NCI-H526 treated with DMSO at 0.1 percent for 48 hours (cell line): ENCODE measurements at regions not wholly inside any gene's neighbourhood (a gene's known extent, or its start where the extent isn't known, plus 50 kb on each side); places are given as distances from the start of the nearest gene placed in this dataset.

Experiments used
- DNase-seq: peaks from one replicate; lab custom pipeline; 2025; lab: John Stamatoyannopoulos, UW

DNA sequence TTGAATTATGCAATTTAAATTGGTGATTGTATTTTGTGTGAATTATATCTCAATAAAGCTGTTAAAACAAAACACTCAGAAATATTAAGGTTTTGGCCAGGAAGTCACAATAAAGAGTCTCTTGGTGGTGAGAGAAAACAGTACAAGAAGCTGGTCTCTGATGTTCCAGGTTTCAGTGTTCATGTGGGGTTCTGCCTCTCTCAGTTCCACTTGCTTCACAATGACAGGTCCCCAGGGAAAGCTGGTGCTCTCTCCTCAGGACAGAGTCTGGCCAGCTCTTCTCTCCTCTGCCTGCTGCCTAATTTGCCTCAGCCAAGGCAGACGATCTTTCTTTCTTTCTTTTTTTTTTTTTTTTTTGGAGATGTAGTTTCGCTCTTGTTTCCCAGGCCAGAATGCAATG is 342.9 kb upstream of the PLXNA2 start:
- no peak for DNase-seq

DNA sequence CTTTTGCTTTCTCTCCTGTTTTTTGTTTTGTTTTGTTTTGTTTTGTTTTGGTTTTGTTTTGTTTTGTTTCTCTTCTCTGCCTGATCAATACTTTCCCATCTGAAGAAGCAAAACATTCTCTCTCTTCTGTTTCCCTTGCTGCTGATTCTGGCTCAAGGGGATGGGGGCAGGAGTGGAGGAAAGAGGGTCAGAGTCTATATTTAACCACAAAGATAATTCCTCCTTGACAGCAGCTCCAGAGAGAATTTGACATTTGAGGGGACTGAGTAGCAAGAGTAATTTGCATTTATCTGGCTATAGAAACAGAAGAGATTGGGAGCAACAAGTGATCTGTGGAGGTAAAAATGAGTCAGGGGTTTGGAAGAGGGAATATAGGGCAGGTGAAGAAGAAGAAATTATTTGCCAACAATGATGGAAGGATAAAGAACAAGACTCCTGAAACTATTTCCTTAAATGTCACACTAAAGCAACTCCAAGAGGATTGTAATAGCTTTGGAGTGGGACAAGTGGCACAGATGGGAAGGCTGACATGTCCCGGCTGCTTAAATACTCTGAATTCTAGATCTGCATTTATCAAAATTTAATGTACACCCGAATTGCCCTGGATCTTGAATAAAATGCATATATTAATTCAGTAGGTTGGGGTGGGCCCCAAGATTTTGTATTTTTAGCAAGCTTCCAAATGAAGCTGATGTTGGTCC is 349.3 kb upstream of the PLXNA2 start:
- no peak for DNase-seq

- no peak for DNase-seq
Observed at GRCh38 chr1:208595236-208595635, 351.1 kb upstream of the PLXNA2 start.

- no peak for DNase-seq
Observed at GRCh38 chr1:208595745-208596144, 351.6 kb upstream of the PLXNA2 start.

- no peak for DNase-seq
Observed at GRCh38 chr1:208597571-208597970, 353.4 kb upstream of the PLXNA2 start.

GRCh38 chr1:208598021-208598420 is 353.8 kb upstream of the PLXNA2 start:
- DNase-seq = no peak

DNA sequence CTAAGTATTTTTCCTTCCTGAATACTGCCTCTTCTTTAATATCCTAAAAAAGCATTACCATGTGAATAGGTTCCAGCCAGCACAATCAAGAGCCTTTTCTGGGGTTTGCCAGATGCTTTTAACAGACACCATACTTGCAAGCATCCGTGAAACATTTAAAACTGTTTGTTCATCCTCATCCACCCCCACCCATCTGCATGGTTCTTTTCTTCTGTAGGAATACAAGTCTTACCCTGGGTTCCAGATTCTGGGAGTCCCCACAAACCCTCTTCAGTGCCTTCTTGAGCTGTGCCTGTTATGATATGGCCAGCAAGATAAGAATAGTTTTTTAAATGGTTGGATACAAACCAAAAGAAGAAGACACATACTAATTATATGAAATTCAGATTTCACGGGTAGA is 354.9 kb upstream of the PLXNA2 start:
- DNase-seq = no peak

DNA sequence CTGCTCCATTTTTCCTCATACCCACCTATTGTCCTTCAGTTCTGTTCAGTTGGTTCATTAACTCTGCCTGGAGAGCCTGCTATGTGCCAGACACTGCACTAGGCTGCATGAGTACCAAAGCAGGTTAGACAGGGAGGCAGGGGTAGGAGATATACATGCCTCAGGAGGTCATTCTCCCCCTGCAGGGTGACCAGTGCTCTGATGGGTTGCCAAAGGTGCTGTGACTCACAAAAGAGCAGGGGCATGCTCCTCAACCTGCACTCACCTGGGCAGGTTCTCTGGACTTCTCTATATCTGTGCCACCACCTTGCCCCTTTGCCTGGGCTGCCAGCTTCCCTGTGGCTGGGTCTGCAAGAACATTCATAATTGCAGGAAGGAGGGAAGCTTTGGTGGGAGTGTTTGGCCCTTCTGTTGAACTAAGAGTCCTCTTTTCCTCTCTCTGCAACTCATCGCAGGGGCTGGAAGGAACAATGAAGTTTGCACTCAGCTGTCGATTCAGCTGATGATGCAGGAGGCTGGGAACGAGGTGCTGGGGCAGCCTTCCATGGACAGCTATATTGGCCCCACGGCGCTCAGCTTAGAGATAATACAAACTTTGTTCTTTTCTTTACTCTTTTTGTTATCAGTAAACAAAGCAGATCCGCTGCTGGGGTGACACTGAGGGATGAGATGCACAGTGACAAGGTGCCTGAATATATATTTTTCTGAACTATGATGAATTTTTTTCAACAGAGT is 356.4 kb upstream of the PLXNA2 start:
- DNase-seq = no peak

DNA sequence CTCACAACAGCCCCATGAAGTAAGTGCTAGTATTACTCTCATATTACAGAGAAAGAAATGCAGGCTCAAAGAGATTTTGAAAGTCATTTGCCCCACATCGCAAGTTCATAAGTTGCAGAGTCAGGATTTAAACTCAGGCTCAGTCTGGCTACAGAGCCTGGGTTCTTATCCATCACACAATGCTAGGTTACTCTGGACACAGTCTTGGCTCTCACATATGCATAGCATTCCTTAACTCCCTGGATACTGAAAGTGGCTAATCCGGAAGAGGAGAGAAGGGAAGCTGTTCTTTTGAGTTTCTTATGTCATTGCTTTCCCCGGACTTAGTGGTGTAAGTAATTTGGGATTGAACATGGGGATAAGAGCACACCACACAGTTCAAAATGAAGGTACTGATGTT is 357.4 kb upstream of the PLXNA2 start:
- DNase-seq = no peak

GRCh38 chr1:208603721-208604120 is 359.5 kb upstream of the PLXNA2 start:
- DNase-seq = no peak

DNA sequence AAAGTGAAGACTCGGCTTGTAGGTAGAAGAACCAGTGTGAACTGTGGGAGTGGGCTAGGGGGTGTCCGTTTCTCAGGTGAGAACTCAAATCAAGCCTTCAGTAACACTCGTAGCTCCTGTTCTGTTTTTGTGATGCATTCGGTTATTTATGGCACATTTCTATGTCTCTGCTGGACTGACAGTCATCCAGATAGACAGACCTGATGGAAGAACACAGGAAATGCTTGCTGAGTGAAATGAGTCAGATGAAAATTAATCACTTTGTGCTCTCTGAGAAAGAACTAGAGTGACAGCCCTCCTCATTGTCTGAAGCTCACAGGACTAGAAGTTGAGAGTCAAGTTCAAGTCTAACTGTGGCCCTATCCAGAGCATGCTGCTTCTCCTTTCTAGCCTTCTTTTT is 360.1 kb upstream of the PLXNA2 start:
- no peak for DNase-seq

DNA sequence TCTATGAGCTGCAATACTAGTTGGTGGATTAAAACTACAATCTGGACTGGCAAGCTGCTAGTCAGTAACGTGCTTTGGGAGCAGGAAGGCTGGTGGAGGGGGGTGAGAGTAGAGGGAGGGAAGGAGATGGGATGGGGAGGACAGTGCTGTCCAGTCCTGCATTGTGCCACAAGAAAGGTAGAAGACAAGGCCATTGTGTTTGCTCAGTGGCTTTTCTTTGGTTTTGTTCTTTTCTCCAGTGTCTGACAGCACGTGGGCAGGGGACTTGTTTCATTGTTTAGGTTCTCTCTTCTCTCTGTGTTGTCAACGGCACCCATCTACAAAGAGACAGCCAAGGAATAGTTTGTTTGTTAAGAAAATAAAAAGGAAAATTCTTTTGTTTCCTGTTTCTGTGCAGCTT is 362.8 kb upstream of the PLXNA2 start:
- no peak for DNase-seq

DNA sequence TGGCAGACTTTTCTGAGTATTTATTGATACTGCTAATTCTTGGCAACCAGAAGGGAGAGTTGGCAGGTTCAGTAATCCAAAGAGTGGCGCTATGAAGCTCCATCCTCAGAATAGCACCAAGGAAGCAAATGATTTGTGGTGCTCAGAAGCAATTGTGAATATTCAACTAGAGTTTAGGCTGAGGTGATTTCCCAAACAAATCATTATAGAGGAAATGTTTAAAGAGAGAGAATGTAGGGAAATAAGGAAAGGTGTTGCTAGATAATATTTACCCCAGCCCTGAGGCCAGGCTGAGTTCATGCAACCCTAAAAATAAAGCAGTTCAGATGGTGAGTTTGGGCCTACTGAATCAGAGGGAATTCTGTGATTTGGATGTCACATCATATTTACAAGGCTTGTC is 363.4 kb upstream of the PLXNA2 start:
- no peak for DNase-seq

DNA sequence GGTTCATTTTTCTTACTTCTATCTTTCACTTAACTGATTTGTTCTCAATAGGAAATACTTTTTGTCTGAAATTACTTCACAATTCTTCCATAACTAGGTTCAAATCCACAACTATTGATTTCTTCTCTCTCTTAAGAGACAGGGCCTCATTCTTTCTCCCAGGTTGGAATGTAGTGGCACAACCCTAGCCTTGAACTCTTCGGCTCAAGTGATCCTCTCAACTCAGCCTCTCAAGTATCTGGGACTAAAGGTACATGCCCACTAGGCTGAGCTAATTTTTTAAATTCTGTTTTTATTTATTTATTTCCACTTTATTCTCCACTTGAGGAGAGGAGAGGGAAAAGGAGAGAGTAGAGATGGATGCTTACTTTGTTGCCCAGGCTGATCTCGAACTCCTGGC is 370.4 kb upstream of the PLXNA2 start:
- no peak for DNase-seq

GRCh38 chr1:208615371-208615770 is 371.2 kb upstream of the PLXNA2 start:
- no peak for DNase-seq

DNA sequence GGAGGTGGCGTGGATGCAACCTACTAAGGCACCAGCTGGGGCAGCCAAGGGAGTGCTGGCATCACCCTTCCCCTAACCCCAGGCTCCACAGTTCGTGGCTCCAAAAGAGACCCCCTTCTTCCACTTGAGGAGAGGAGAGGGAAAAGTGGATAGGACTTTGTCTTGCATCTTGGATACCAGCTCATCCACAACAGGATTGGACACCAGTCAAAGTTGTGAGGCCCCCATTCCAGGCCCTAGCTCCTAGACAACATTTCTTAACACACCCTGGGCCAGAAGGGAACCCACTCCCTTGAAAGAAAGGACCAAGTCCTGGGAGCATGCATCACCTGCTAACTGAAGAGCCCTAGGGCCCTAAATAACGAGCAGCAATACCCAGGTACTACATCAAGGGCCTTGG is 372.6 kb upstream of the PLXNA2 start:
- DNase-seq = no peak

GRCh38 chr1:208628022-208628914 is 384.1 kb upstream of the PLXNA2 start:
- no peak for DNase-seq

DNA sequence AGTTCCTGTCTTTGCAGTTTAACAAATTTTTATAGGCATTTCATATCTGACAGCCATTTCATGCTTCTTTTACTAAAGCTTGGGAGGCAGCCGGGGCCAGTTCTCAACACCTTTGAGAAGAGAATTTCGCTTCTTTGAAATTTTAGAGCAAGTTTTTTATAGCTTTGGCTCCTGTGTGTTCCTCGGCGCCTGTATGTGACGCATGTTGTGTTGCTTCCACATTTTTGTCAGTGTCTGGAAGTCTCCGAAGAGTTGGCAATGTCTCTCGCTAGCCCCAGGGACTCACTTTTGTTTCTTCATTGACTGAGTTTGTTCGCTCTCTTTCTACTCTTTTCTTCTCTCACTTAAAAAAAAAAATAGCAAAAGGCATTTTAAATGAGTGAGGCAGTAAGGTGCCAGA is 386.9 kb upstream of the PLXNA2 start:
- no peak for DNase-seq

DNA sequence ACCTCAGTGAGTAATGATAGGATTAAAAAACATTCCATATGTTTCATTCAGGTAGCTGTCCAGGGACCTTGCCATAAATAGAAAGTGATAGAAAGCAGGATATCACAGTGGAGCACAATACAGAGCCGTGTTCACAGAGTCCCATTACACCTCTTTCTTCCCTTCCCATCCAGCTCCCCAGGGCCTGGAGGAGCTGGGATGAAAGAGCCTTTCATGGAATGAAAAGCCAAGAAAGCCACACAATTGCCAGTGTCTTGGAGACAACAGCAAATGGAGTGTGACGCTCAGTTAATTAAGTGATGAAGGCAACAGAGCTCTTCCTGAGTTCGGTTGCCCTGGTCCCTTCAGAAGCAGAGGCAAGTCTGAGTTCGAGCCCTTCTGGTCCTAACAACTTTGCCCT is 387.3 kb upstream of the PLXNA2 start:
- no peak for DNase-seq

DNA sequence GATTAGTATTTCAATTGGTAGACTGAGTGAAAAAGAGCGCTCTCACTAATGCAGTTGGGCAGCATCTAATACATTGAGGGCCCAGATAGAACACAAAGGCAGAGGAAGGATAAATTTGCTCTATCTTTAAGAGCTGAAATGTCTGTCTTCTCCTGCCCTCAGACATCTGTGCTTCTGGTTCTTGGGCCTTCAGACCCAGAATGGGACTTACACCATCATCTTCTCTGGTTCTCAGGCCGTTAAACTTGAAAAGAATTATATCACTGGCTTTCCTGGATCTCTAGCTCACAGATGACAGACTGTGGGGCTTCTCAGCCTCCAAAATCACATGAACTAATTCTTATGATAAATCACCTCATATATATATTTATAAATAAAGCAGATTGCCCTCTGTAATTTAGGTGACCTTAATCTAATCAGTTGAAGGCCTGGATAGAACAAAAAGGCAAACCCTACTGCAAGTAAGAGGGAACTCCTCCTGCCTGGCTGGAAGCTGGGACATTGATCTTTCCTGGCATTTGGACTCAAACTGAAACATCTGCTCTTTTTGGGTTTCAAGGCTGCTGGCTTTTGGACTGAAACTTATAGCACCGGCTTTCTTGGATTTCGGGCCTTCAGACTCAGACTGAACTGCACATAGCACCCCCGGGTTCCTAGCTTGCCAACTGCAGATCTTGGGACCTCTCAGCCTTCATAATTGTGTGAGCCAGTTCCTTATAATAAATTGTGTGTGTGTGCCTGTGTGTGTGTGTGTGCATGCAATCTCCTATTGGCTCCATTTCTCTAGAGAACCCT is 390.4 kb upstream of the PLXNA2 start:
- no peak for DNase-seq

- DNase-seq = no peak
Observed at GRCh38 chr1:208637181-208637580, 393.0 kb upstream of the PLXNA2 start.

DNA sequence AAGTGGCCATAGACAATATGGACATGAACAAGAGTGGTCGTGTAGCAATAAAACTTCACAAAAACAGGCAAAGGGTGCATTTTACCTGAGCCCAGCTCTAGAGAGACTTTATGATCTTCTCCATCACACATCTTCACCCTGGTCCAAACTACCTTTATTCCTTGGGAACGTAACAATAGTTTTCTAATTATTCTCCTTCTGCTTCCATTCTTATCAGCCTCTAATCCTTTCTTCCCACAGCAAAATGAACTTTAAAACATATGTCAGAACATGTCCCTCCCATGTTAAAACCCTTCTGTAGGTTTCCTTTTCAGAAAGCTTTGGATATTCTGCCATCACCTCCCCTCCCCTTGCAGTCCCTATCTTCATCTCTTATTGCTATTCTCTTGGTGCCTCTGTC is 395.2 kb upstream of the PLXNA2 start:
- DNase-seq = no peak
